ENCODE measurements at regions not wholly inside any gene's neighbourhood (a gene's known extent, or its start where the extent isn't known, plus 50 kb on each side); places are given as distances from the start of the nearest gene placed in this dataset.

- Mint-ChIP-seq H3K4me3 (no peak overlapping the region), H3K27ac (no peak overlapping the region), H3K9me3 (no peaks in the 10 kb centered on the region), H3K27me3 (peaks cover 4% of the 10 kb centered on the region in 2 donors), H3K4me1 (no peaks in the 10 kb centered on the region), H3K36me3 (no peaks in the 10 kb centered on the region)
- DNase-seq (no peak), ATAC-seq (replicated peaks) (no peak)
These were observed 99.4 kb upstream of the MYOCD start for GRCh38 chr17:12566291-12566690.

- Mint-ChIP-seq H3K9me3 (peaks cover 0 to 1% of the 10 kb centered on the region in 2 donors), H3K27ac (no peak overlapping the region), H3K36me3 (no peaks in the 10 kb centered on the region), H3K4me3 (no peak overlapping the region), H3K4me1 (no peaks in the 10 kb centered on the region), H3K27me3 (peaks cover 0 to 4% of the 10 kb centered on the region in 2 donors)
- ATAC-seq (replicated peaks) (no peak), DNase-seq (no peak)
These were observed 98.3 kb upstream of the MYOCD start for GRCh38 chr17:12567077-12568053.

GRCh38 chr17:12568358-12569251, 97.1 kb upstream of the MYOCD start:
- peaks cover 0 to 4% of the 10 kb centered on the region in 2 donors for H3K27me3 Mint-ChIP-seq
- no peak overlapping the region for H3K4me3 Mint-ChIP-seq
- DNase-seq (no peak), ATAC-seq (replicated peaks) (no peak)
- H3K4me1 Mint-ChIP-seq: no peaks in the 10 kb centered on the region
- H3K27ac Mint-ChIP-seq: no peak overlapping the region
- no peaks in the 10 kb centered on the region for H3K36me3 Mint-ChIP-seq
- H3K9me3 Mint-ChIP-seq: peaks cover 0 to 1% of the 10 kb centered on the region in 2 donors

GRCh38 chr17:12571606-12572005, 94.1 kb upstream of the MYOCD start:
- Mint-ChIP-seq H3K4me1 (no peaks in the 10 kb centered on the region), H3K27me3 (no peaks in the 10 kb centered on the region), H3K36me3 (no peaks in the 10 kb centered on the region), H3K27ac (no peak overlapping the region), H3K9me3 (peaks cover 0 to 1% of the 10 kb centered on the region in 2 donors), H3K4me3 (no peak overlapping the region)
- ATAC-seq (replicated peaks): no peak
- no peak for DNase-seq

- no peak for DNase-seq
- Mint-ChIP-seq H3K9me3 (peaks cover 0 to 5% of the 10 kb centered on the region in 2 donors), H3K4me3 (no peak overlapping the region), H3K27me3 (peaks cover 0 to 3% of the 10 kb centered on the region in 2 donors), H3K4me1 (no peaks in the 10 kb centered on the region), H3K36me3 (no peaks in the 10 kb centered on the region), H3K27ac (no peak overlapping the region)
- no peak for ATAC-seq (replicated peaks)
These were observed 91.2 kb upstream of the MYOCD start for GRCh38 chr17:12574525-12574924.

GRCh38 chr17:12575641-12576040, 90.0 kb upstream of the MYOCD start:
- no peak overlapping the region for H3K27ac Mint-ChIP-seq
- H3K9me3 Mint-ChIP-seq: peaks cover 0 to 5% of the 10 kb centered on the region in 2 donors
- peaks cover 1 to 3% of the 10 kb centered on the region in 2 donors for H3K27me3 Mint-ChIP-seq
- H3K36me3 Mint-ChIP-seq: no peaks in the 10 kb centered on the region
- H3K4me1 Mint-ChIP-seq: no peaks in the 10 kb centered on the region
- no peak overlapping the region for H3K4me3 Mint-ChIP-seq
- no peak for DNase-seq
- ATAC-seq (replicated peaks): no peak

- no peak overlapping the region for H3K27ac Mint-ChIP-seq
- DNase-seq: no peak
- ATAC-seq (replicated peaks): no peak
- no peak overlapping the region for H3K4me3 Mint-ChIP-seq
- peaks cover 0 to 8% of the 10 kb centered on the region in 2 donors for H3K9me3 Mint-ChIP-seq
- H3K36me3 Mint-ChIP-seq: no peaks in the 10 kb centered on the region
- peaks cover 7 to 11% of the 10 kb centered on the region in 2 donors for H3K27me3 Mint-ChIP-seq
- H3K4me1 Mint-ChIP-seq: peaks cover 0 to 2% of the 10 kb centered on the region in 2 donors
These were observed 86.4 kb upstream of the MYOCD start for GRCh38 chr17:12579288-12579687.

GRCh38 chr17:12580640-12581039, 85.0 kb upstream of the MYOCD start:
- no peak overlapping the region for H3K4me3 Mint-ChIP-seq
- ATAC-seq (replicated peaks): no peak
- H3K9me3 Mint-ChIP-seq: peaks cover 0 to 8% of the 10 kb centered on the region in 2 donors
- peaks cover 7 to 11% of the 10 kb centered on the region in 2 donors for H3K27me3 Mint-ChIP-seq
- no peak for DNase-seq
- H3K4me1 Mint-ChIP-seq: peaks cover 0 to 2% of the 10 kb centered on the region in 2 donors
- no peaks in the 10 kb centered on the region for H3K36me3 Mint-ChIP-seq
- no peak overlapping the region for H3K27ac Mint-ChIP-seq

- Mint-ChIP-seq H3K9me3 (peaks cover 0 to 4% of the 10 kb centered on the region in 2 donors), H3K27ac (no peak overlapping the region), H3K4me3 (no peak overlapping the region), H3K4me1 (peaks cover 0 to 2% of the 10 kb centered on the region in 2 donors), H3K27me3 (peaks cover 4 to 11% of the 10 kb centered on the region in 2 donors), H3K36me3 (no peaks in the 10 kb centered on the region)
- DNase-seq: no peak
- ATAC-seq (replicated peaks): no peak
These were observed 81.0 kb upstream of the MYOCD start for GRCh38 chr17:12584727-12585126.

- Mint-ChIP-seq H3K27me3 (no peaks in the 10 kb centered on the region), H3K9me3 (peaks cover 0 to 2% of the 10 kb centered on the region in 2 donors), H3K4me1 (peaks cover 0 to 2% of the 10 kb centered on the region in 2 donors), H3K36me3 (no peaks in the 10 kb centered on the region), H3K27ac (no peak overlapping the region), H3K4me3 (no peak overlapping the region)
- DNase-seq (no peak), ATAC-seq (replicated peaks) (no peak)
These were observed 77.2 kb upstream of the MYOCD start for GRCh38 chr17:12588531-12588930.

GRCh38 chr17:12590417-12590816, 75.3 kb upstream of the MYOCD start:
- H3K27me3 Mint-ChIP-seq: no peaks in the 10 kb centered on the region
- H3K9me3 Mint-ChIP-seq: no peaks in the 10 kb centered on the region
- H3K4me1 Mint-ChIP-seq: no peaks in the 10 kb centered on the region
- no peak overlapping the region for H3K4me3 Mint-ChIP-seq
- ATAC-seq (replicated peaks): no peak
- H3K36me3 Mint-ChIP-seq: no peaks in the 10 kb centered on the region
- H3K27ac Mint-ChIP-seq: no peak overlapping the region
- DNase-seq: no peak

GRCh38 chr17:12591021-12591735, 74.5 kb upstream of the MYOCD start:
- no peaks in the 10 kb centered on the region for H3K27me3 Mint-ChIP-seq
- no peak for ATAC-seq (replicated peaks)

GRCh38 chr17:12592941-12593340, 72.7 kb upstream of the MYOCD start:
- ATAC-seq (replicated peaks) (no peak), DNase-seq (no peak)
- Mint-ChIP-seq H3K9me3 (no peaks in the 10 kb centered on the region), H3K27ac (no peak overlapping the region), H3K4me1 (no peaks in the 10 kb centered on the region), H3K36me3 (no peaks in the 10 kb centered on the region), H3K4me3 (no peak overlapping the region), H3K27me3 (no peaks in the 10 kb centered on the region)

More at GRCh38 chr17:12591021-12591735, 74.5 kb upstream of the MYOCD start:
- DNase-seq: no peak
- H3K27ac Mint-ChIP-seq: no peak overlapping the region
- H3K4me1 Mint-ChIP-seq: no peaks in the 10 kb centered on the region
- H3K4me3 Mint-ChIP-seq: no peak overlapping the region
- H3K36me3 Mint-ChIP-seq: no peaks in the 10 kb centered on the region
- H3K9me3 Mint-ChIP-seq: no peaks in the 10 kb centered on the region

- Mint-ChIP-seq H3K27ac (no peak overlapping the region), H3K9me3 (no peaks in the 10 kb centered on the region), H3K4me3 (no peak overlapping the region), H3K4me1 (no peaks in the 10 kb centered on the region), H3K36me3 (no peaks in the 10 kb centered on the region), H3K27me3 (no peaks in the 10 kb centered on the region)
- no peak for ATAC-seq (replicated peaks)
- DNase-seq: no peak
These were observed 68.7 kb upstream of the MYOCD start for GRCh38 chr17:12596961-12597360.
